HCT116 (cell line): ENCODE measurements at regions not wholly inside any gene's neighbourhood (a gene's known extent, or its start where the extent isn't known, plus 50 kb on each side); places are given as distances from the start of the nearest gene placed in this dataset.

Experiments
- ATAC-seq: fragments of 200-7000 bp; cut with Tn5 transposase; 2 replicates; pipeline ENCODE4 v1.9.1; 2020; ENCODE audit warnings: mild to moderate bottlenecking, moderate library complexity
- BruUV-seq: library from RNA; stranded (reverse); fragments of 400-500 nt; replicated peaks from 2 replicates; lab custom pipeline; 2021; lab: Mats Ljungman, UMichigan
- CTCF ChIA-PET: fragments of 300-600 bp; sonication (Branson Sonifier 250); formaldehyde crosslinking; loops from one replicate; lab custom pipeline; 2021; ENCODE audit warnings: antibody characterized with exemption; lab: Charles Lee
- POLR2A ChIA-PET: fragments of 300-600, 350-600 bp; sonication (Branson Sonifier 250); formaldehyde crosslinking; loops from one replicate; lab custom pipeline; 2021; ENCODE audit warnings: antibody characterized with exemption; lab: Charles Lee
- RAD21 ChIA-PET, 2 experiments: fragments of 300-600 bp; sonication (Branson Sonifier 250); formaldehyde crosslinking; loops; one replicate each; lab custom pipeline; 2023; ENCODE audit warnings: low total read pairs in 2 of 2; ENCODE audit not compliant: uncharacterized antibody in 2 of 2, unreplicated experiment in 2 of 2, low non-redundant PET in 1 of 2; lab: Charles Lee
- DNase-seq: peaks from one replicate; pipeline ENCODE4 v3.0.0-alpha.2; 2010; ENCODE audit warnings: low read depth, low spot score
- H2AFZ ChIP-seq: fragments of 200-600 bp; shearing (Covaris generic), sonication (generic); 2 replicates; pipeline ENCODE4 v1.6.1; 2017; ENCODE audit warnings: low read depth, mixed run types, mixed read lengths, antibody characterized with exemption, low read length; ENCODE audit not compliant: poor library complexity, severe bottlenecking
- H3K27ac ChIP-seq: 2 replicates; pipeline ENCODE4 v1.5.1; 2012; ENCODE audit warnings: low read depth, low read length
- H3K27me3 ChIP-seq: fragments of 200-600 bp; sonication (generic); 2 replicates; pipeline ENCODE4 v1.6.1; 2016; ENCODE audit warnings: mixed run types, low read length, mixed read lengths; ENCODE audit not compliant: insufficient read depth
- H3K36me3 ChIP-seq, 2 experiments: fragments of 200-500 bp in 1 of 2; fragments of 200-600 bp in 1 of 2; sonication (Bioruptor generic) in 1 of 2; sonication (generic) in 1 of 2; 2 replicates each; pipeline versions ENCODE4 v1.5.1 to v1.6.1; 2014 to 2016; ENCODE audit warnings: low read length in 2 of 2, inconsistent platforms in 1 of 2, mixed read lengths in 1 of 2, mixed run types in 1 of 2; ENCODE audit not compliant: insufficient read depth in 2 of 2, control insufficient read depth in 1 of 2
- H3K4me1 ChIP-seq, 2 experiments: fragments of 200-600 bp in 1 of 2; sonication (generic) in 1 of 2; 2 replicates each; pipeline versions ENCODE4 v1.5.1 to v1.6.1; 2012 to 2017; ENCODE audit warnings: low read length in 2 of 2, inconsistent platforms in 1 of 2, mild to moderate bottlenecking in 1 of 2, mixed read lengths in 1 of 2, mixed run types in 1 of 2, moderate library complexity in 1 of 2; ENCODE audit not compliant: insufficient read depth in 2 of 2, control insufficient read depth in 1 of 2
- H3K4me2 ChIP-seq: fragments of 200-600 bp; sonication (generic); 2 replicates; pipeline ENCODE4 v1.6.1; 2017; ENCODE audit warnings: mixed run types, low read length, mixed read lengths
- H3K4me3 ChIP-seq, 2 experiments: fragments of 200-600 bp in 1 of 2; sonication (generic) in 1 of 2; replicated peaks in 1 of 2; 2 replicates each; pipeline ENCODE4 v1.5.1; 2011 to 2016; ENCODE audit warnings: low read length in 2 of 2, control low read depth in 1 of 2, low read depth in 1 of 2, mild to moderate bottlenecking in 1 of 2, mixed read lengths in 1 of 2, mixed run types in 1 of 2
- H3K79me2 ChIP-seq: fragments of 200-600 bp; sonication (generic); 2 replicates; pipeline ENCODE4 v1.6.1; 2017; ENCODE audit warnings: mild to moderate bottlenecking, mixed run types, low read length, moderate library complexity, mixed read lengths; ENCODE audit not compliant: insufficient read depth
- H3K9ac ChIP-seq: fragments of 200-600 bp; sonication (generic); 2 replicates; pipeline ENCODE4 v1.6.1; 2016; ENCODE audit warnings: low read length, mixed read lengths
- H3K9me2 ChIP-seq: fragments of 200-600 bp; sonication (generic), shearing (Covaris generic); 2 replicates; pipeline ENCODE4 v1.6.1; 2017; ENCODE audit warnings: mixed run types, mild to moderate bottlenecking, moderate library complexity; ENCODE audit not compliant: insufficient read depth
- H3K9me3 ChIP-seq, 2 experiments: fragments of 200-500 bp in 1 of 2; fragments of 200-600 bp in 1 of 2; sonication (Bioruptor generic) in 1 of 2; sonication (generic) in 1 of 2; 2 replicates each; pipeline ENCODE4 v1.6.1; 2014 to 2017; ENCODE audit warnings: low read length in 2 of 2, mixed read lengths in 2 of 2, inconsistent platforms in 1 of 2, low read depth in 1 of 2, mild to moderate bottlenecking in 1 of 2, mixed run types in 1 of 2, moderate library complexity in 1 of 2; ENCODE audit not compliant: control insufficient read depth in 1 of 2, insufficient read depth in 1 of 2
- H4K20me1 ChIP-seq: fragments of 200-600 bp; sonication (generic), shearing (Covaris generic); 2 replicates; pipeline ENCODE4 v1.6.1; 2017; ENCODE audit warnings: mixed run types, mild to moderate bottlenecking, moderate library complexity; ENCODE audit not compliant: insufficient read depth
- CBX3 ChIP-seq: IDR thresholded peaks from 2 replicates; pipeline ENCODE4 v1.6.1; 2012; ENCODE audit warnings: low read depth
- CEBPB ChIP-seq: IDR thresholded peaks from 2 replicates; pipeline ENCODE4 v1.6.1; 2012; ENCODE audit warnings: low read depth
- CTCF ChIP-seq, 3 experiments: fragments of 200-600 bp in 1 of 3; sonication (generic) in 1 of 3; IDR thresholded peaks in 2 of 3; conservative IDR thresholded peaks in 1 of 3; 2 replicates each; pipeline ENCODE4 v1.5.1; 2012 to 2017; ENCODE audit warnings: low read depth in 2 of 3, low read length in 2 of 3, antibody characterized with exemption in 1 of 3, borderline replicate concordance in 1 of 3, control low read depth in 1 of 3, mild to moderate bottlenecking in 1 of 3, mixed read lengths in 1 of 3, mixed run types in 1 of 3, moderate library complexity in 1 of 3; ENCODE audit not compliant: insufficient read depth in 1 of 3
- EGR1 ChIP-seq: IDR thresholded peaks from 2 replicates; pipeline ENCODE4 v1.6.1; 2012; ENCODE audit warnings: low read depth
- ELF1 ChIP-seq: IDR thresholded peaks from 2 replicates; pipeline ENCODE4 v1.6.1; 2012; ENCODE audit warnings: low read depth, borderline replicate concordance
- FOSL1 ChIP-seq: IDR thresholded peaks from 2 replicates; pipeline ENCODE4 v1.6.1; 2012; ENCODE audit warnings: low read depth
- POLR2AphosphoS5 ChIP-seq: IDR thresholded peaks from 2 replicates; pipeline ENCODE4 v1.6.1; 2011; ENCODE audit warnings: mild to moderate bottlenecking, low read depth, low read length, moderate library complexity
- RAD21 ChIP-seq: IDR thresholded peaks from 2 replicates; pipeline ENCODE4 v1.6.1; 2012; ENCODE audit warnings: low read depth, mild to moderate bottlenecking
- REST ChIP-seq: IDR thresholded peaks from 2 replicates; pipeline ENCODE4 v1.6.1; 2012; ENCODE audit warnings: low read depth
- SIN3A ChIP-seq: IDR thresholded peaks from 2 replicates; pipeline ENCODE4 v1.6.1; 2012; ENCODE audit warnings: low read depth
- TCF7L2 ChIP-seq: IDR thresholded peaks from 2 replicates; pipeline ENCODE4 v1.7.0; 2011; ENCODE audit warnings: borderline replicate concordance, inconsistent platforms; ENCODE audit not compliant: insufficient read depth, insufficient read length; ENCODE audit errors: extremely low read depth
- ZBTB33 ChIP-seq: IDR thresholded peaks from 2 replicates; pipeline ENCODE4 v1.6.1; 2011; ENCODE audit warnings: mild to moderate bottlenecking, low read length, moderate library complexity; ENCODE audit not compliant: insufficient replicate concordance; ENCODE audit errors: extremely low read depth
- ZFX ChIP-seq: fragments of 450-650 bp; IDR thresholded peaks from 2 replicates; pipeline ENCODE4 v1.6.1; 2017
- intact Hi-C: fragments of 100-400 bp; cut with micrococcal nuclease; formaldehyde crosslinking; loops from 2 replicates; pipeline ENCODE4 v1.10.0; 2022

GRCh38 chr4:84378983-84379382, 120.1 kb downstream of the NKX6-1 start:
- no TSS peak for BruUV-seq
- intact Hi-C loops = no loop called here
- POLR2A ChIA-PET = no interaction called here
- H3K36me3 ChIP-seq = no peaks in the 10 kb centered on the region
- no peak for ATAC-seq
- no peaks in the 10 kb centered on the region for H3K4me1 ChIP-seq
- CTCF ChIA-PET = no interaction called here
- no peaks in the 10 kb centered on the region for H3K27me3 ChIP-seq
- no peaks in the 10 kb centered on the region for H3K9me3 ChIP-seq
- no peak overlapping the region for H3K27ac ChIP-seq
- no peak overlapping the region for H3K9ac ChIP-seq
- no peaks in the 10 kb centered on the region for H3K9me2 ChIP-seq
- RAD21 ChIA-PET = no interaction called here
- no peaks in the 10 kb centered on the region for H4K20me1 ChIP-seq
- no peak overlapping the region for H3K4me3 ChIP-seq
- TF ChIP-seq RAD21 (no peak), CEBPB (no peak), EGR1 (no peak), TCF7L2 (no peak), CTCF (IDR thresholded peaks at IDR 0.05 in 2 of 3, conservative IDR thresholded peaks at IDR 0.05 in 1 of 3; ENCODE audit: borderline replicate concordance in 1 of 3, insufficient read depth in 1 of 3, low read depth in 2 of 3, low read length in 2 of 3) (no peak), ELF1 (no peak), FOSL1 (no peak), CBX3 (no peak), POLR2AphosphoS5 (no peak), ZBTB33 (no peak), SIN3A (no peak), REST (no peak), ZFX (no peak)
- TF ChIP-seq, all 23 proteins: peak for 0
- Histone ChIP-seq H3K79me2 (no peaks in the 10 kb centered on the region), H3K4me2 (no peak overlapping the region), H2AFZ (no peak overlapping the region)
- DNase-seq = no peak
